Activated CD4-positive, alpha-beta T cell treated with anti-CD3 and anti-CD28 coated beads for 36 hours (primary cell): ENCODE measurements at regions not wholly inside any gene's neighbourhood (a gene's known extent, or its start where the extent isn't known, plus 50 kb on each side); places are given as distances from the start of the nearest gene placed in this dataset.
"Not testable (repeated sequence)": the region's sequence is repeated elsewhere in the genome, so short reads cannot be mapped to it uniquely, and the experiment has no call there.

Source experiments
- ATAC-seq: fragments of 200-7000 bp; cut with Tn5 transposase; one replicate; pipeline ENCODE4 v1.10.0; 2021; ENCODE audit warnings: mild to moderate bottlenecking, moderate library complexity
- CTCF ChIA-PET: fragments of 350-600 bp; sonication (Branson Sonifier 250); formaldehyde crosslinking; loops from one replicate; lab custom pipeline; 2021; ENCODE audit warnings: antibody characterized with exemption; lab: Charles Lee
- POLR2A ChIA-PET: fragments of 350-600 bp; sonication (Branson Sonifier 250); formaldehyde crosslinking; loops from one replicate; lab custom pipeline; 2021; ENCODE audit warnings: antibody characterized with exemption, inconsistent platforms; lab: Charles Lee
- DNase-seq: peaks from one replicate; pipeline ENCODE4 v3.0.0-alpha.2; 2020
- H3K27ac Mint-ChIP-seq: one replicate; pipeline ENCODE4 v1.8.0; 2021; ENCODE audit warnings: mixed read lengths
- H3K27me3 Mint-ChIP-seq: one replicate; pipeline ENCODE4 v1.8.0; 2021; ENCODE audit warnings: mixed read lengths
- H3K36me3 Mint-ChIP-seq: one replicate; pipeline ENCODE4 v1.8.0; 2021; ENCODE audit warnings: low read depth, mixed read lengths
- H3K4me1 Mint-ChIP-seq: one replicate; pipeline ENCODE4 v1.8.0; 2021; ENCODE audit warnings: mixed read lengths
- H3K4me3 Mint-ChIP-seq: one replicate; pipeline ENCODE4 v1.8.0; 2021; ENCODE audit warnings: mild to moderate bottlenecking, moderate library complexity, mixed read lengths
- H3K9me3 Mint-ChIP-seq: one replicate; pipeline ENCODE4 v1.8.0; 2021; ENCODE audit warnings: low read depth, mixed read lengths
- intact Hi-C, 2 experiments: fragments of 100-400 bp; cut with DNase I in 1 of 2; cut with micrococcal nuclease in 1 of 2; formaldehyde crosslinking; loops; one replicate each; pipeline versions ENCODE4 v1.14.2 to v1.15.1; 2022 to 2024; cut with DNase I, micrococcal nuclease

DNA sequence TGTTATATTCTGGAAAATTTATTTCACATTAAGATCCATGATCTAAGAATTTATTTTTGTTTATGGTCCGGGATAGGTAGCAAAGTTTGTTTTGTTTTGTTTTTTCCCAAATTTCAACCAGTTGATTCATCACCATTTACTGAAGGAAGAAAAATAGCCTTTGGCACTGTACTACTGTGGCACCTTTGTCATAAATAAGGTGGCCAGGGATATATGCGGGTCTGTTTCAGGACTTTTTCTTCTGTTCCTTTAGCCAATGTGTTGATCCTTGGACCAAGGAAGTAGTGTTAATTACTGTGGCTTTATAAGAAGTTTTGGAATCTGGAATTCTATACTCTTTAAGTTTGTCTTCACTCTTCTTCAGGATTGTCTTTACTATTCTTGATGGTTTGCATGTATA is 171.7 kb downstream of the FAXC start:
- POLR2A ChIA-PET, result no interaction called here
- DNase-seq, result no peak
- CTCF ChIA-PET, result no interaction called here

GRCh38 chr6:99165838-99166237 is 183.6 kb downstream of the FAXC start:
- ChIA-PET POLR2A (no interaction called here), CTCF (no interaction called here)
- H3K4me3 Mint-ChIP-seq, result no peak overlapping the region
- intact Hi-C loops, result no loop called here
- no peaks in the 10 kb centered on the region for H3K9me3 Mint-ChIP-seq
- H3K27ac Mint-ChIP-seq, result no peak overlapping the region
- H3K4me1 Mint-ChIP-seq, result no peaks in the 10 kb centered on the region
- no peak for ATAC-seq
- no peaks in the 10 kb centered on the region for H3K36me3 Mint-ChIP-seq
- DNase-seq, result no peak
- H3K27me3 Mint-ChIP-seq, result peaks cover 14% of the 10 kb centered on the region

More for the DNA sequence above, 171.7 kb downstream of the FAXC start:
- H3K9me3 Mint-ChIP-seq, result peaks cover 21% of the 10 kb centered on the region
- no peaks in the 10 kb centered on the region for H3K36me3 Mint-ChIP-seq
- peaks cover 5% of the 10 kb centered on the region for H3K27me3 Mint-ChIP-seq
- ATAC-seq, result no peak
- H3K4me3 Mint-ChIP-seq, result no peak overlapping the region
- no peaks in the 10 kb centered on the region for H3K4me1 Mint-ChIP-seq
- no peak overlapping the region for H3K27ac Mint-ChIP-seq
- intact Hi-C loops, result no loop called here

- Mint-ChIP-seq H3K4me1 (no peaks in the 10 kb centered on the region), H3K36me3 (no peaks in the 10 kb centered on the region)
- ATAC-seq, result no peak
Measured at GRCh38 chr6:99152347-99152643, 197.2 kb downstream of the FAXC start.

GRCh38 chr6:99151634-99152346 is 197.7 kb downstream of the FAXC start:
- ChIA-PET POLR2A (no interaction called here), CTCF (interaction anchor here (0.6 to 1.8 kb wide), 11 partner anchors 11 to 563 kb away, joined by 3 to 14 read pairs (median 3); no protein-coding TSS in a partner anchor)
- Mint-ChIP-seq H3K27me3 (peaks cover 3% of the 10 kb centered on the region), H3K4me1 (no peaks in the 10 kb centered on the region), H3K27ac (no peak overlapping the region), H3K4me3 (no peak overlapping the region), H3K36me3 (no peaks in the 10 kb centered on the region), H3K9me3 (no peaks in the 10 kb centered on the region)
- DNase-seq, result peak; percentile 73
- intact Hi-C loops, result loop anchor here in 1 of 2 experiments (1.0 kb wide), 1 partner anchor 91 kb away; no protein-coding TSS in a partner anchor
- peak; percentile 79 for ATAC-seq

More at GRCh38 chr6:99152347-99152643, 197.2 kb downstream of the FAXC start:
- Mint-ChIP-seq H3K9me3 (no peaks in the 10 kb centered on the region), H3K27me3 (peaks cover 5% of the 10 kb centered on the region), H3K4me3 (no peak overlapping the region), H3K27ac (no peak overlapping the region)
- no peak for DNase-seq
- intact Hi-C loops, result loop anchor here in 1 of 2 experiments (1.0 kb wide), 1 partner anchor 90 kb away; no protein-coding TSS in a partner anchor
- ChIA-PET POLR2A (no interaction called here), CTCF (interaction anchor here (0.6 to 1.8 kb wide), 10 partner anchors 11 to 564 kb away, joined by 3 to 14 read pairs (median 3); no protein-coding TSS in a partner anchor)

GRCh38 chr6:99148761-99149160 is 200.7 kb downstream of the FAXC start:
- intact Hi-C loops, result no loop called here
- peaks cover 8% of the 10 kb centered on the region for H3K27me3 Mint-ChIP-seq
- CTCF ChIA-PET, result no interaction called here
- DNase-seq, result no peak
- H3K4me1 Mint-ChIP-seq, result no peaks in the 10 kb centered on the region
- H3K4me3 Mint-ChIP-seq, result no peak overlapping the region
- no peak for ATAC-seq
- no peaks in the 10 kb centered on the region for H3K9me3 Mint-ChIP-seq
- no peaks in the 10 kb centered on the region for H3K36me3 Mint-ChIP-seq
- H3K27ac Mint-ChIP-seq, result no peak overlapping the region
- POLR2A ChIA-PET, result no interaction called here

- CTCF ChIA-PET, result interaction anchor here (1.2 kb wide), 1 partner anchor 94 kb away, joined by 4 read pairs; no protein-coding TSS in a partner anchor
- no peak overlapping the region for H3K4me3 Mint-ChIP-seq
Measured at GRCh38 chr6:99148111-99148510, 200.4 kb upstream of the FBXL4 start.

GRCh38 chr6:99147206-99147605 is 199.5 kb upstream of the FBXL4 start:
- H3K4me1 Mint-ChIP-seq, result no peaks in the 10 kb centered on the region
- H3K9me3 Mint-ChIP-seq, result no peaks in the 10 kb centered on the region
- peaks cover 7% of the 10 kb centered on the region for H3K27me3 Mint-ChIP-seq
- DNase-seq (no peak), ATAC-seq (no peak)
- no peak overlapping the region for H3K27ac Mint-ChIP-seq
- H3K4me3 Mint-ChIP-seq, result no peak overlapping the region
- CTCF ChIA-PET, result interaction anchor here (0.7 to 1.3 kb wide), 3 partner anchors 12 to 1856 kb away, joined by 3 to 4 read pairs (median 3); no protein-coding TSS in a partner anchor
- intact Hi-C loops, result no loop called here
- no peaks in the 10 kb centered on the region for H3K36me3 Mint-ChIP-seq
- POLR2A ChIA-PET, result no interaction called here

More at GRCh38 chr6:99148111-99148510, 200.4 kb upstream of the FBXL4 start:
- H3K27me3 Mint-ChIP-seq, result peaks cover 8% of the 10 kb centered on the region
- H3K27ac Mint-ChIP-seq, result no peak overlapping the region
- DNase-seq (no peak), ATAC-seq (no peak)
- POLR2A ChIA-PET, result no interaction called here
- H3K4me1 Mint-ChIP-seq, result no peaks in the 10 kb centered on the region
- H3K36me3 Mint-ChIP-seq, result no peaks in the 10 kb centered on the region
- no peaks in the 10 kb centered on the region for H3K9me3 Mint-ChIP-seq
- intact Hi-C loops, result no loop called here

DNA sequence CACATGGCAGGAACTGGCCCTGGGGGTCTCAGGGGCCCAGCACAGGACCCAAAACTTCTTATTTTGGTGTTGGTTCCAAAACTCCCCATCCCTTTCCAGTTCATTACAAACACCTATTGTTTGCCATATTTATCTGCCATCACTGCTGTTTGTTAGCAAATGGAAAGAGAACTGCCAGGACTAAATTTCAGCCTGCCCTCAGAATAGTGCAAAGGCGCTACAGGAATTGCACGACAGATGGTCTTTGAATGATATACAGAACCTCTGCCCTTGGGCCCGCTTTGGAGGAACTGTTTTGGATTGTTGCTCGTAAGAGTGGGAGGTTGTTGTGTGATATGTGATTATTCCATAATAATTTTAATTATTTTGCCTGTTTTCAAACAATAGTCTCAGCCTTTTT is 199.0 kb upstream of the FBXL4 start:
- Mint-ChIP-seq H3K27ac (no peak overlapping the region), H3K4me3 (no peak overlapping the region), H3K36me3 (no peaks in the 10 kb centered on the region), H3K9me3 (no peaks in the 10 kb centered on the region), H3K4me1 (no peaks in the 10 kb centered on the region), H3K27me3 (peaks cover 6% of the 10 kb centered on the region)
- ATAC-seq (no peak), DNase-seq (no peak)
- ChIA-PET CTCF (interaction anchor here (0.7 to 1.3 kb wide), 2 partner anchors 12 to 1855 kb away, joined by 3 read pairs; no protein-coding TSS in a partner anchor), POLR2A (no interaction called here)
- intact Hi-C loops, result no loop called here

- ChIA-PET POLR2A (no interaction called here), CTCF (interaction anchor here (1.1 kb wide), 1 partner anchor 11 kb away, joined by 4 read pairs; no protein-coding TSS in a partner anchor)
- Mint-ChIP-seq H3K36me3 (no peaks in the 10 kb centered on the region), H3K9me3 (no peaks in the 10 kb centered on the region), H3K4me3 (no peak overlapping the region), H3K4me1 (no peaks in the 10 kb centered on the region), H3K27me3 (peaks cover 6% of the 10 kb centered on the region), H3K27ac (no peak overlapping the region)
- intact Hi-C loops, result no loop called here
- DNase-seq (no peak), ATAC-seq (no peak)
Measured at GRCh38 chr6:99145738-99146137, 198.0 kb upstream of the FBXL4 start.

DNA sequence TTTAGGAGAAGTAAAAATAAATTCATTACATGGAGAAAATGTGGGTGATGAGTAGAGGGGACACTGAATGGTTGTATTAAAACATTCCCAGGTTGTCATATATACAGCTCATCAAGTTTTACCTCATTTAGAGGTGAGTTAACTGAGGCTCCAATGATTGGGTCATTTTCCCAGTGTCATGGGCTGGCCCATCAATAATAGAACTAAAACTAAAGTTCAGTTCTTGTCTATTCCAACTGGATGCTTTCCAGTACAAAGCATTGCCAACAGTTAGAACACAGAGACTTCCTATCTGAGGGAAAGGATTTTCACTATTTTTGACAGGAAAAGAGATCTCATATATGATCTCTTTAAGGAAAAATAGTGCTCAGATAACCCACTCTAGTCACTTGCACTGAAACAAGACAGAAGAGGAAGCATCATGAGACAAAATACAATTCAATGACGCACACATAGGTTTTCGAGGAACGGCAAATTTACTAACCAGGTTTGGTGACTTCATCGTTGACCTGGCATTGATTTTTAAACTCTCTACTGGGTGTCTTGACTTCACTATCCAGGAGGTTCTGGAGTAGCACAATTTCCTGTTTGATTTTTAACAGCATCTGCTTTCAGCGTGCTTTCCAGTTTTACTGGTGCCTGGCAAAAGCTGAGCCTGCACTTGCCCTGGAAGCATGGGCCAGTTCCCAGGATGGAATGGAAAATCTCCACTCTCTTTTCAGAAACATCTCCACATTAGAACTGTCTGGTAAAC is 195.5 kb upstream of the FBXL4 start:
- Mint-ChIP-seq H3K4me1 (no peaks in the 10 kb centered on the region), H3K9me3 (no peaks in the 10 kb centered on the region), H3K36me3 (no peaks in the 10 kb centered on the region), H3K4me3 (no peak overlapping the region), H3K27me3 (peaks cover 6% of the 10 kb centered on the region), H3K27ac (no peak overlapping the region)
- DNase-seq (no peak), ATAC-seq (no peak)
- CTCF ChIA-PET, result interaction anchor here (0.6 kb wide), 1 partner anchor 11 kb away, joined by 4 read pairs; no protein-coding TSS in a partner anchor
- POLR2A ChIA-PET, result no interaction called here
- intact Hi-C loops, result no loop called here

DNA sequence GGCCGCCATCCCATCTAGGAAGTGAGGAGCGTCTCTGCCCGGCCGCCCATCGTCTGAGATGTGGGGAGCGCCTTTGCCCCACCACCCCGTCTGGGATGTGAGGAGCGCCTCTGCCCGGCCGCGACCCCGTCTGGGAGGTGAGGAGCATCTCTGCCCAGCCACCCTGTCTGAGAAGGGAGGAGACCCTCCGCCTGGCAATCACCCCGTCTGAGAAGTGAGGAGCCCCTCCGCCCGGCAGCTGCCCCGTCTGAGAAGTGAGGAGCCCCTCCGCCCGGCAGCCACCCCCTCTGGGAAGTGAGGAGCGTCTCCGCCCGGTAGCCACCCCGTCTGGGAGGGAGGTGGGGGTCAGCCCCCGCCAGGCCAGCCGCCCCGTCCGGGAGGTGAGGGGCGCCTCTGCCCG is 194.2 kb upstream of the FBXL4 start:
- DNase-seq, H3K36me3 Mint-ChIP-seq, ATAC-seq, intact Hi-C loops, H3K4me1 Mint-ChIP-seq, H3K27ac Mint-ChIP-seq, H3K27me3 Mint-ChIP-seq, H3K9me3 Mint-ChIP-seq, CTCF ChIA-PET, H3K4me3 Mint-ChIP-seq, POLR2A ChIA-PET: not testable (repeated sequence)
